ENCODE measurements at regions not wholly inside any gene's neighbourhood (a gene's known extent, or its start where the extent isn't known, plus 50 kb on each side); places are given as distances from the start of the nearest gene placed in this dataset.

DNA sequence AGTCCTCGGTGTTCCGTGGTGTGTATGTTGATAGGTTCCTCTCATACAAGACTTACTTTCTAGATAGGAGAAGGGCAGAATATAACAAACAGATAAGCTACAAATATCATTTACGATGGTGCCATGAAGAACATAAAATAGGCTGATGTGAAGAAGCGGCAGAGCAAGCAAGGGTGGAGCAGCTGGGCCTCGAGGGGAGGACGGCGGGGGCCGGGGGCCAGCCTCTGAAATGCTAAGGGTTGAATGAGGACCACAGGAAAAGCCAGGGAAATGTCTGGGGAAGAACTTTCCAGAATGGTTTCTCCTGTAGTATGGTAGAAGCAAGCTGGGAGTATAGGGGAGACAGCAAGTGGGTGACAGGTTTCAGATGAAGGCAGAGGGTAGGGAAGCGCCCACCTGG lies 529.5 kb downstream of the LIG4 start (continued):
- TF ChIP-seq, protein P1, sequence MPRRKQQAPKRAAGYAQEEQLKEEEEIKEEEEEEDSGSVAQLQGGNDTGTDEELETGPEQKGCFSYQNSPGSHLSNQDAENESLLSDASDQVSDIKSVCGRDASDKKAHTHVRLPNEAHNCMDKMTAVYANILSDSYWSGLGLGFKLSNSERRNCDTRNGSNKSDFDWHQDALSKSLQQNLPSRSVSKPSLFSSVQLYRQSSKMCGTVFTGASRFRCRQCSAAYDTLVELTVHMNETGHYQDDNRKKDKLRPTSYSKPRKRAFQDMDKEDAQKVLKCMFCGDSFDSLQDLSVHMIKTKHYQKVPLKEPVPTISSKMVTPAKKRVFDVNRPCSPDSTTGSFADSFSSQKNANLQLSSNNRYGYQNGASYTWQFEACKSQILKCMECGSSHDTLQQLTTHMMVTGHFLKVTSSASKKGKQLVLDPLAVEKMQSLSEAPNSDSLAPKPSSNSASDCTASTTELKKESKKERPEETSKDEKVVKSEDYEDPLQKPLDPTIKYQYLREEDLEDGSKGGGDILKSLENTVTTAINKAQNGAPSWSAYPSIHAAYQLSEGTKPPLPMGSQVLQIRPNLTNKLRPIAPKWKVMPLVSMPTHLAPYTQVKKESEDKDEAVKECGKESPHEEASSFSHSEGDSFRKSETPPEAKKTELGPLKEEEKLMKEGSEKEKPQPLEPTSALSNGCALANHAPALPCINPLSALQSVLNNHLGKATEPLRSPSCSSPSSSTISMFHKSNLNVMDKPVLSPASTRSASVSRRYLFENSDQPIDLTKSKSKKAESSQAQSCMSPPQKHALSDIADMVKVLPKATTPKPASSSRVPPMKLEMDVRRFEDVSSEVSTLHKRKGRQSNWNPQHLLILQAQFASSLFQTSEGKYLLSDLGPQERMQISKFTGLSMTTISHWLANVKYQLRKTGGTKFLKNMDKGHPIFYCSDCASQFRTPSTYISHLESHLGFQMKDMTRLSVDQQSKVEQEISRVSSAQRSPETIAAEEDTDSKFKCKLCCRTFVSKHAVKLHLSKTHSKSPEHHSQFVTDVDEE (CRISPR knock-in tag; IDR thresholded peaks at IDR 0.05), result no peak
- TF ChIP-seq CSDC2 (CRISPR knock-in tag; IDR thresholded peaks at IDR 0.05), result no peak
- TF ChIP-seq ZFP30 (CRISPR knock-in tag; IDR thresholded peaks at IDR 0.05), result no peak
- TF ChIP-seq ZNF565 (CRISPR knock-in tag; conservative IDR thresholded peaks at IDR 0.05; ENCODE audit: low read depth), result no peak
- TF ChIP-seq ISL1 (CRISPR knock-in tag; IDR thresholded peaks at IDR 0.05), result no peak
- TF ChIP-seq GLIS3 (CRISPR knock-in tag; IDR thresholded peaks at IDR 0.05), result no peak

DNA sequence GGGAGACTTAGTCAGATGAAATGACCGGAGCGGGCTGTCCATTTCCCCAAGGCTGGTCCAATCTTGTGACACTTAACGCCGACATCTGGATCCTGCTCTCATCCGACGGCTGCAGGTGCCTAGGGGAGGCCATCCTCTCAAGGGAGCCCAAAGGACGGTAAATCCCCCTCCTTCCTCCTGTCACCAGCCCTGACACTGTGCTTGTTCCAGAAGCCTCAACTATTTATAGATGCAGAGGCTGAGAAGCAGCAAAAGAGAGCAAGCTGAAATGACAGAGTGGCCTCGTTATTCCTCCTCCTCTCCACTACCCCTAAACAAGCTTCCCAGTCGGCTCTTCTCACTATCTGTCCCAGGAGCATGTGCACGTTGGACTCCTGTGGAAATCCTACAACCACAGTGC lies 533.7 kb downstream of the LIG4 start:
- TF ChIP-seq ZC3H10 (CRISPR knock-in tag; IDR thresholded peaks at IDR 0.05) (no peak), CSDC2 (CRISPR knock-in tag; IDR thresholded peaks at IDR 0.05) (no peak), ARNTL (CRISPR knock-in tag; IDR thresholded peaks at IDR 0.05; ENCODE audit: borderline replicate concordance, low read depth) (no peak), ISL1 (CRISPR knock-in tag; IDR thresholded peaks at IDR 0.05) (no peak), ZNF565 (CRISPR knock-in tag; conservative IDR thresholded peaks at IDR 0.05; ENCODE audit: low read depth) (no peak), SNAI2 (CRISPR knock-in tag; IDR thresholded peaks at IDR 0.05) (no peak), PPARA (CRISPR knock-in tag; IDR thresholded peaks at IDR 0.05; ENCODE audit: borderline replicate concordance) (no peak), ZFP3 (CRISPR knock-in tag; IDR thresholded peaks at IDR 0.05) (no peak), RARB (CRISPR knock-in tag; IDR thresholded peaks at IDR 0.05) (no peak), OSR1 (CRISPR knock-in tag; IDR thresholded peaks at IDR 0.05) (no peak), TCF4 (CRISPR knock-in tag; IDR thresholded peaks at IDR 0.05; ENCODE audit: borderline replicate concordance) (no peak), ESRRG (CRISPR knock-in tag; IDR thresholded peaks at IDR 0.05) (no peak), ZFP30 (CRISPR knock-in tag; IDR thresholded peaks at IDR 0.05) (no peak), TOX (CRISPR knock-in tag; IDR thresholded peaks at IDR 0.05; ENCODE audit: borderline replicate concordance) (no peak), BACH2 (CRISPR knock-in tag; IDR thresholded peaks at IDR 0.05; ENCODE audit: borderline replicate concordance) (no peak), ZNF8 (CRISPR knock-in tag; IDR thresholded peaks at IDR 0.05) (no peak)
- TF ChIP-seq, protein P2, sequence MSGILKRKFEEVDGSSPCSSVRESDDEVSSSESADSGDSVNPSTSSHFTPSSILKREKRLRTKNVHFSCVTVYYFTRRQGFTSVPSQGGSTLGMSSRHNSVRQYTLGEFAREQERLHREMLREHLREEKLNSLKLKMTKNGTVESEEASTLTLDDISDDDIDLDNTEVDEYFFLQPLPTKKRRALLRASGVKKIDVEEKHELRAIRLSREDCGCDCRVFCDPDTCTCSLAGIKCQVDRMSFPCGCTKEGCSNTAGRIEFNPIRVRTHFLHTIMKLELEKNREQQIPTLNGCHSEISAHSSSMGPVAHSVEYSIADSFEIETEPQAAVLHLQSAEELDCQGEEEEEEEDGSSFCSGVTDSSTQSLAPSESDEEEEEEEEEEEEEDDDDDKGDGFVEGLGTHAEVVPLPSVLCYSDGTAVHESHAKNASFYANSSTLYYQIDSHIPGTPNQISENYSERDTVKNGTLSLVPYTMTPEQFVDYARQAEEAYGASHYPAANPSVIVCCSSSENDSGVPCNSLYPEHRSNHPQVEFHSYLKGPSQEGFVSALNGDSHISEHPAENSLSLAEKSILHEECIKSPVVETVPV (CRISPR knock-in tag; IDR thresholded peaks at IDR 0.05), result no peak
- TF ChIP-seq, protein P3, sequence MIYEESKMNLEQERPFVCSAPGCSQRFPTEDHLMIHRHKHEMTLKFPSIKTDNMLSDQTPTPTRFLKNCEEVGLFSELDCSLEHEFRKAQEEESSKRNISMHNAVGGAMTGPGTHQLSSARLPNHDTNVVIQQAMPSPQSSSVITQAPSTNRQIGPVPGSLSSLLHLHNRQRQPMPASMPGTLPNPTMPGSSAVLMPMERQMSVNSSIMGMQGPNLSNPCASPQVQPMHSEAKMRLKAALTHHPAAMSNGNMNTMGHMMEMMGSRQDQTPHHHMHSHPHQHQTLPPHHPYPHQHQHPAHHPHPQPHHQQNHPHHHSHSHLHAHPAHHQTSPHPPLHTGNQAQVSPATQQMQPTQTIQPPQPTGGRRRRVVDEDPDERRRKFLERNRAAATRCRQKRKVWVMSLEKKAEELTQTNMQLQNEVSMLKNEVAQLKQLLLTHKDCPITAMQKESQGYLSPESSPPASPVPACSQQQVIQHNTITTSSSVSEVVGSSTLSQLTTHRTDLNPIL (CRISPR knock-in tag; IDR thresholded peaks at IDR 0.05; ENCODE audit: low read depth), result no peak
- no peak for ATAC-seq

DNA sequence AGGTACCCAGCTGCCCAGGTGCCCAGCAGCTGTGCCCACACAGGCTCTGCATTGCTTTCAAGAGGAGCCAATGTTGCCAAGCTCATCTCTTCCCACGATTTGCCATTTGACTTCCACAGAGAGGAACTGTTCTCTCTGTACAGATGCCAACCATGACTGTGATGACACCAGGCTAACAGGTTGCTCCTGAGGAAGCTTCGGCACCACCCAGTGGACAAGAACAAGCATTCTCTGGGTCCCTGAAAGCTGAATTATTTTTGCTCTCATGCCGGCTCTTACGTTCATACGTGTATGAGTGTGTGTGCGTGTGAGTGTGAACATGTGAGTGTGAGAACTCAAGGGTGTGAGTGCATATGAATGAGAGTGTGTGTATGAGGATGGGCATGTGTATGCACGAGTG lies 535.2 kb downstream of the LIG4 start:
- no peak for TF ChIP-seq ESRRG (CRISPR knock-in tag; IDR thresholded peaks at IDR 0.05)
- TF ChIP-seq, protein P1 (CRISPR knock-in tag; IDR thresholded peaks at IDR 0.05), result no peak
- no peak for TF ChIP-seq CSDC2 (CRISPR knock-in tag; IDR thresholded peaks at IDR 0.05)
- TF ChIP-seq ZNF565 (CRISPR knock-in tag; conservative IDR thresholded peaks at IDR 0.05; ENCODE audit: low read depth), result no peak
- no peak for TF ChIP-seq PPARA (CRISPR knock-in tag; IDR thresholded peaks at IDR 0.05; ENCODE audit: borderline replicate concordance)
- TF ChIP-seq, protein P4, sequence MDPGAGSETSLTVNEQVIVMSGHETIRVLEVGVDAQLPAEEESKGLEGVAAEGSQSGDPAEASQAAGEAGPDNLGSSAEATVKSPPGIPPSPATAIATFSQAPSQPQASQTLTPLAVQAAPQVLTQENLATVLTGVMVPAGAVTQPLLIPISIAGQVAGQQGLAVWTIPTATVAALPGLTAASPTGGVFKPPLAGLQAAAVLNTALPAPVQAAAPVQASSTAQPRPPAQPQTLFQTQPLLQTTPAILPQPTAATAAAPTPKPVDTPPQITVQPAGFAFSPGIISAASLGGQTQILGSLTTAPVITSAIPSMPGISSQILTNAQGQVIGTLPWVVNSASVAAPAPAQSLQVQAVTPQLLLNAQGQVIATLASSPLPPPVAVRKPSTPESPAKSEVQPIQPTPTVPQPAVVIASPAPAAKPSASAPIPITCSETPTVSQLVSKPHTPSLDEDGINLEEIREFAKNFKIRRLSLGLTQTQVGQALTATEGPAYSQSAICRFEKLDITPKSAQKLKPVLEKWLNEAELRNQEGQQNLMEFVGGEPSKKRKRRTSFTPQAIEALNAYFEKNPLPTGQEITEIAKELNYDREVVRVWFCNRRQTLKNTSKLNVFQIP (CRISPR knock-in tag; IDR thresholded peaks at IDR 0.05; ENCODE audit: borderline replicate concordance, low read depth), result no peak
- TF ChIP-seq ZFP30 (CRISPR knock-in tag; IDR thresholded peaks at IDR 0.05), result no peak
- TF ChIP-seq ZNF8 (CRISPR knock-in tag; IDR thresholded peaks at IDR 0.05), result no peak
- TF ChIP-seq TCF4 (CRISPR knock-in tag; IDR thresholded peaks at IDR 0.05; ENCODE audit: borderline replicate concordance), result no peak
- TF ChIP-seq, protein P3 (CRISPR knock-in tag; IDR thresholded peaks at IDR 0.05; ENCODE audit: low read depth), result no peak
- no peak for TF ChIP-seq TOX (CRISPR knock-in tag; IDR thresholded peaks at IDR 0.05; ENCODE audit: borderline replicate concordance)
- TF ChIP-seq, protein P2 (CRISPR knock-in tag; IDR thresholded peaks at IDR 0.05), result no peak
- no peak for TF ChIP-seq ZFP3 (CRISPR knock-in tag; IDR thresholded peaks at IDR 0.05)
- no peak for TF ChIP-seq SNAI2 (CRISPR knock-in tag; IDR thresholded peaks at IDR 0.05)
- no peak for TF ChIP-seq RARB (CRISPR knock-in tag; IDR thresholded peaks at IDR 0.05)
- TF ChIP-seq BACH2 (CRISPR knock-in tag; IDR thresholded peaks at IDR 0.05; ENCODE audit: borderline replicate concordance), result no peak
- peak; percentile 78 for ATAC-seq
